ENCODE measurements at regions not wholly inside any gene's neighbourhood (a gene's known extent, or its start where the extent isn't known, plus 50 kb on each side); places are given as distances from the start of the nearest gene placed in this dataset.

GRCh38 chr14:101705733-101706508 lies 55.6 kb upstream of the PPP2R5C start:
- intact Hi-C loops (cut with DNase I), result no loop called here
- no peaks in the 10 kb centered on the region for H3K27me3 ChIP-seq (ENCODE audit: control insufficient read depth, insufficient read depth, low read length)
- H3K4me3 ChIP-seq (ENCODE audit: low read length in 3 of 3), result no peak overlapping the region
- FAIRE-seq (no peak), DNase-seq (peak; percentile 59 to 95 (median 73))
- TF ChIP-seq CTCF (IDR thresholded peaks at IDR 0.05; ENCODE audit: borderline replicate concordance, extremely low read depth, insufficient read depth), result no peak
- no peak overlapping the region for H3K9ac ChIP-seq (ENCODE audit: low read length in 3 of 3)
- H3K4me1 ChIP-seq (ENCODE audit: control insufficient read depth in 2 of 3, insufficient read depth in 2 of 3, low read depth in 1 of 3, low read length in 3 of 3), result peaks cover 0 to 11% (median 0%) of the 10 kb centered on the region in 3 donors
- no peaks in the 10 kb centered on the region for H3K36me3 ChIP-seq (ENCODE audit: control insufficient read depth in 2 of 3, insufficient read depth in 3 of 3, low read length in 3 of 3)
- no peaks in the 10 kb centered on the region for H3K9me3 ChIP-seq (ENCODE audit: control insufficient read depth in 2 of 3, insufficient read depth in 1 of 3, low read length in 3 of 3)
- peak overlapping the region; percentile 67 to 73 for H3K27ac ChIP-seq (ENCODE audit: low read depth in 2 of 2, low read length in 2 of 2)

- TF ChIP-seq CTCF (IDR thresholded peaks at IDR 0.05; ENCODE audit: borderline replicate concordance, extremely low read depth, insufficient read depth), result no peak
- DNase-seq (no peak), FAIRE-seq (no peak)
- Histone ChIP-seq H3K27me3 (ENCODE audit: control insufficient read depth, insufficient read depth, low read length) (no peaks in the 10 kb centered on the region), H3K9ac (ENCODE audit: low read length in 3 of 3) (no peak overlapping the region), H3K4me3 (ENCODE audit: low read length in 3 of 3) (no peak overlapping the region), H3K36me3 (ENCODE audit: control insufficient read depth in 2 of 3, insufficient read depth in 3 of 3, low read length in 3 of 3) (no peaks in the 10 kb centered on the region), H3K9me3 (ENCODE audit: control insufficient read depth in 2 of 3, insufficient read depth in 1 of 3, low read length in 3 of 3) (no peaks in the 10 kb centered on the region), H3K4me1 (ENCODE audit: control insufficient read depth in 2 of 3, insufficient read depth in 2 of 3, low read depth in 1 of 3, low read length in 3 of 3) (peaks cover 0 to 11% (median 0%) of the 10 kb centered on the region in 3 donors), H3K27ac (ENCODE audit: low read depth in 2 of 2, low read length in 2 of 2) (peak overlapping the region; percentile 67 to 73)
- intact Hi-C loops (cut with DNase I), result no loop called here
Measured at GRCh38 chr14:101706509-101707067, 54.9 kb upstream of the PPP2R5C start.

- peak; percentile 50 for FAIRE-seq
- H3K27me3 ChIP-seq (ENCODE audit: control insufficient read depth, insufficient read depth, low read length), result no peaks in the 10 kb centered on the region
- H3K4me3 ChIP-seq (ENCODE audit: low read length in 3 of 3), result peak overlapping the region in 2 of 3 donors; percentile 23 to 31
- intact Hi-C loops (cut with DNase I), result no loop called here
- peaks cover 0 to 11% (median 0%) of the 10 kb centered on the region in 3 donors for H3K4me1 ChIP-seq (ENCODE audit: control insufficient read depth in 2 of 3, insufficient read depth in 2 of 3, low read depth in 1 of 3, low read length in 3 of 3)
- H3K36me3 ChIP-seq (ENCODE audit: control insufficient read depth in 2 of 3, insufficient read depth in 3 of 3, low read length in 3 of 3), result no peaks in the 10 kb centered on the region
- peak; percentile 86 for TF ChIP-seq CTCF (IDR thresholded peaks at IDR 0.05; ENCODE audit: borderline replicate concordance, extremely low read depth, insufficient read depth)
- H3K27ac ChIP-seq (ENCODE audit: low read depth in 2 of 2, low read length in 2 of 2), result no peak overlapping the region
- H3K9me3 ChIP-seq (ENCODE audit: control insufficient read depth in 2 of 3, insufficient read depth in 1 of 3, low read length in 3 of 3), result no peaks in the 10 kb centered on the region
- DNase-seq, result peak; percentile 72 to 95 (median 77)
- H3K9ac ChIP-seq (ENCODE audit: low read length in 3 of 3), result no peak overlapping the region
Measured at GRCh38 chr14:101707068-101707842, 54.3 kb upstream of the PPP2R5C start.

Measured in kidney (tissue), 13 donors.